NCI-H345 (cell line): ENCODE measurements at regions not wholly inside any gene's neighbourhood (a gene's known extent, or its start where the extent isn't known, plus 50 kb on each side); places are given as distances from the start of the nearest gene placed in this dataset.

Experiments used
- DNase-seq: peaks from one replicate; lab custom pipeline; 2025; lab: John Stamatoyannopoulos, UW

- DNase-seq = no peak
Observed at GRCh38 chr18:51649796-51650195, 452.3 kb upstream of the MEX3C start.

GRCh38 chr18:51651761-51652160, 454.3 kb upstream of the MEX3C start:
- no peak for DNase-seq

- no peak for DNase-seq
Observed at GRCh38 chr18:51653507-51654213, 456.2 kb upstream of the MEX3C start.

GRCh38 chr18:51654488-51655326, 457.2 kb upstream of the MEX3C start:
- DNase-seq = peak; percentile 49

GRCh38 chr18:51655327-51655698, 457.8 kb upstream of the MEX3C start:
- DNase-seq = peak; percentile 16

- DNase-seq = no peak
Observed at GRCh38 chr18:51656249-51656648, 458.8 kb upstream of the MEX3C start.

- no peak for DNase-seq
Observed at GRCh38 chr18:51658436-51658835, 461.0 kb upstream of the MEX3C start.

- no peak for DNase-seq
Observed at GRCh38 chr18:51659781-51660180, 462.3 kb upstream of the MEX3C start.

- DNase-seq = no peak
Observed at GRCh38 chr18:51660188-51660715, 462.8 kb upstream of the MEX3C start.

GRCh38 chr18:51664236-51664635, 466.8 kb upstream of the MEX3C start:
- DNase-seq = no peak

- DNase-seq = peak; percentile 77
Observed at GRCh38 chr18:51666763-51667191, 469.3 kb upstream of the MEX3C start.

- peak; percentile 82 for DNase-seq
Observed at GRCh38 chr18:51668101-51668500, 470.6 kb upstream of the MEX3C start.

GRCh38 chr18:51668607-51669006, 471.1 kb upstream of the MEX3C start:
- no peak for DNase-seq

GRCh38 chr18:51686590-51686989, 489.1 kb upstream of the MEX3C start:
- no peak for DNase-seq

GRCh38 chr18:51687845-51688585, 490.5 kb upstream of the MEX3C start:
- no peak for DNase-seq

GRCh38 chr18:51692612-51693011, 495.1 kb upstream of the MEX3C start:
- DNase-seq = no peak

GRCh38 chr18:51711298-51711889, 513.9 kb upstream of the MEX3C start:
- DNase-seq = no peak

- no peak for DNase-seq
Observed at GRCh38 chr18:51712821-51713220, 515.3 kb upstream of the MEX3C start.

GRCh38 chr18:51716277-51716676, 518.8 kb upstream of the MEX3C start:
- no peak for DNase-seq

GRCh38 chr18:51721388-51721787, 523.9 kb upstream of the MEX3C start:
- DNase-seq = no peak

- DNase-seq = no peak
Observed at GRCh38 chr18:51721996-51722395, 524.5 kb upstream of the MEX3C start.
